ENCODE measurements at regions not wholly inside any gene's neighbourhood (a gene's known extent, or its start where the extent isn't known, plus 50 kb on each side); places are given as distances from the start of the nearest gene placed in this dataset.

GRCh38 chr18:24628326-24628725, 167.9 kb downstream of the HRH4 start:
- DNase-seq, result peak; percentile 10
- Histone ChIP-seq H3K56ac (ENCODE audit: extremely low read depth, insufficient read depth, low read length) (no peak overlapping the region), H2BK20ac (ENCODE audit: low read depth, low read length) (peak overlapping the region; percentile 76; the same call in 1 of the 2 replicates), H3K36me3 (ENCODE audit: control insufficient read depth, insufficient read depth, low read length) (no peaks in the 10 kb centered on the region), H3K9me3 (ENCODE audit: control insufficient read depth, insufficient read depth, low read length) (no peaks in the 10 kb centered on the region), H4K20me1 (ENCODE audit: insufficient read depth, low read length) (no peaks in the 10 kb centered on the region), H2BK5ac (ENCODE audit: low read depth, low read length, poor library complexity, severe bottlenecking) (peak overlapping the region; percentile 7), H3K4me1 (ENCODE audit: control insufficient read depth, insufficient read depth, low read length) (peaks cover 13% of the 10 kb centered on the region), H3K9me1 (ENCODE audit: insufficient read depth, low read length) (peaks cover 4% of the 10 kb centered on the region), H3K4me3 (ENCODE audit: insufficient read depth, low read depth, low read length) (no peak overlapping the region), H3K27me3 (ENCODE audit: control insufficient read depth, insufficient read depth, low read length) (no peaks in the 10 kb centered on the region), H3K9ac (ENCODE audit: low read depth, low read length) (no peak overlapping the region), H4K91ac (ENCODE audit: insufficient read depth, low read depth, low read length) (no peak overlapping the region), H2AK5ac (ENCODE audit: low read depth, low read length) (no peak overlapping the region), H4K5ac (ENCODE audit: low read depth, low read length) (no peak overlapping the region), H3K23ac (ENCODE audit: low read depth, low read length) (no peak overlapping the region), H2BK15ac (ENCODE audit: low read depth, low read length) (no peak overlapping the region), H2AFZ (replicated peaks; ENCODE audit: low read length, poor library complexity) (no peak overlapping the region), H3K4me2 (ENCODE audit: low read depth, low read length) (no peak overlapping the region), H4K8ac (ENCODE audit: low read depth in 2 of 2, low read length in 2 of 2) (peak overlapping the region in 1 of 2 experiments; percentile 53; a peak in 1 of 4 replicates), H3K18ac (ENCODE audit: low read depth, low read length) (peak overlapping the region; percentile 0; the same call in 1 of the 2 replicates), H3K79me1 (ENCODE audit: low read depth in 1 of 2, low read length in 2 of 2) (no peaks in the 10 kb centered on the region), H2BK120ac (ENCODE audit: low read depth, low read length) (peak overlapping the region; percentile 68), H3K14ac (replicated peaks; ENCODE audit: low read depth, low read length) (0 out of 2 replicates have a peak overlapping the region, but pooled peaks have one; percentile 41), H3K27ac (ENCODE audit: insufficient read depth, low read length) (no peak overlapping the region), H3K4ac (ENCODE audit: low read depth, low read length) (peak overlapping the region; percentile 46; the same call in 1 of the 2 replicates), H2AK9ac (replicated peaks; ENCODE audit: low read depth, low read length, poor library complexity) (no peak overlapping the region)
- intact Hi-C loops (cut with micrococcal nuclease), result no loop called here
- TF ChIP-seq CEBPB (IDR thresholded peaks at IDR 0.05; ENCODE audit: low read depth, low read length), result peak; percentile 79
- TF ChIP-seq CHD1 (IDR thresholded peaks at IDR 0.05; ENCODE audit: low read depth, low read length), result no peak
- WGBS, 2 experiments (ENCODE audit: extremely low coverage in 2 of 2, insufficient read length in 1 of 2), result no CpG with 5 or more reads among the region's 1 CpG
- in situ Hi-C loops (cut with MboI; ENCODE audit: low sequenced_read_pairs), result no loop called here
- no TSS peak for BruUV-seq (replicated peaks)
- ATAC-seq (ENCODE audit: low read depth), result no peak
- ChIA-PET CTCF (interaction anchor here (0.6 kb wide), 1 partner anchor 1079 kb away, joined by 3 read pairs; no protein-coding TSS in a partner anchor), POLR2A (ENCODE audit: unreplicated experiment) (no interaction called here)
- dilution Hi-C loops (cut with HindIII; ENCODE audit: low sequenced_read_pairs, unreplicated experiment), result no loop called here
